WTC11 (cell line): ENCODE measurements at regions not wholly inside any gene's neighbourhood (a gene's known extent, or its start where the extent isn't known, plus 50 kb on each side); places are given as distances from the start of the nearest gene placed in this dataset.

ENCODE experiments used
- CTCF ChIP-seq: fragments of 200-600 bp; IDR thresholded peaks from 2 replicates; pipeline ENCODE4 v1.8.0; 2022; ENCODE audit warnings: antibody characterized with exemption
- GTF2I ChIP-seq: fragments of 250-450 bp; sonication (Bioruptor Pico); conservative IDR thresholded peaks from 2 replicates; pipeline ENCODE4 v1.4.0; 2021; ENCODE audit warnings: mild to moderate bottlenecking
- TF ChIP-seq, protein P1 (sequence below): fragments of 250-450 bp; sonication (Bioruptor Pico); IDR thresholded peaks from 2 replicates; pipeline ENCODE4 v1.8.0; 2021; ENCODE audit warnings: mild to moderate bottlenecking

DNA sequence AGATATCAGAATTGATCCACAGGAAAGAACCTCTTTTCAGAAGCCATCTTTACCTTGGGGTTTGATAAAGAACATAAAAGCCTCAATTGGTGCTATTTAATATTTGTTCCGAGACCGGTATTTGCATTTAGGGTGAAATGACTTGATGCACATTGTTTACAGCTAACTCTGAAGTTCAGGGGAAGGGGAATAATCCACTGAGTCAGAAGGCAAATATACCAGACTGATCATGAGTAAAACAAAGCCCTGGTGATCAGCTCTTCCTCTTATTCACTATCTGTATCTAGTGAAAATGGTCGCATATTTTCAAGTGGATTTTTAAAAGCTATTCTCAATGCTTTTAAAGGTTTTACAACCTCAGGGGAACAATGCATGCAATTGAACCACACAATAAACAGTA, 53.0 kb upstream of the ATP8B1 start:
- no peak for TF ChIP-seq GTF2I (CRISPR knock-in tag)
- TF ChIP-seq CTCF, result no peak
- TF ChIP-seq, protein P1, sequence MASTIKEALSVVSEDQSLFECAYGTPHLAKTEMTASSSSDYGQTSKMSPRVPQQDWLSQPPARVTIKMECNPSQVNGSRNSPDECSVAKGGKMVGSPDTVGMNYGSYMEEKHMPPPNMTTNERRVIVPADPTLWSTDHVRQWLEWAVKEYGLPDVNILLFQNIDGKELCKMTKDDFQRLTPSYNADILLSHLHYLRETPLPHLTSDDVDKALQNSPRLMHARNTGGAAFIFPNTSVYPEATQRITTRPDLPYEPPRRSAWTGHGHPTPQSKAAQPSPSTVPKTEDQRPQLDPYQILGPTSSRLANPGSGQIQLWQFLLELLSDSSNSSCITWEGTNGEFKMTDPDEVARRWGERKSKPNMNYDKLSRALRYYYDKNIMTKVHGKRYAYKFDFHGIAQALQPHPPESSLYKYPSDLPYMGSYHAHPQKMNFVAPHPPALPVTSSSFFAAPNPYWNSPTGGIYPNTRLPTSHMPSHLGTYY, result no peak
